ENCODE measurements at regions not wholly inside any gene's neighbourhood (a gene's known extent, or its start where the extent isn't known, plus 50 kb on each side); places are given as distances from the start of the nearest gene placed in this dataset.
A peak's percentile ranks its signal among the peaks of the same experiment; 100 is the strongest.

DNA sequence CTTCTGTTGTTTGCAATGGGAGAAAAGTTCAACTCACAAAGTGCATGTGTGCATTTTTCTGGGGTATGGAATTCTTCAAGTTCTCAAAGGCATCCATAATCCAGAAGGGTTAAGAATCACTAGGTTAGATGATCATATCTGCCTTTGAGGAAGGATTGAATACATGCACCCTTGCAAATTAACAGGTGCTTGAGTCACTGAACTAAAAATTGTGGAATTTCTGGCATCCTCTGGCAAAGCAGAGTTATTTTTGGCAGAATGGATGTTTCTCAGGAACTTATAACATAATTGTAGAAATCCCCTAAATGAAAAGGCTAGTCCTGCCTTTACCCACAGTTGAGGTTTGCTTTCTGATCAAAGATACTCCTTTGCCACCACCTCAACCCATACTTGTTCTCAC is 136.5 kb upstream of the DYRK2 start:
- Histone ChIP-seq H3K9me3 (no peaks in the 10 kb centered on the region), H3K27me3 (no peaks in the 10 kb centered on the region), H3K27ac (no peak overlapping the region), H3K4me1 (peaks cover 0 to 18% (median 7%) of the 10 kb centered on the region in 4 donors), H3K36me3 (no peaks in the 10 kb centered on the region), H3K4me3 (no peak overlapping the region)
- DNase-seq (ENCODE audit: low spot score in 2 of 2), result no peak
- TF ChIP-seq POLR2A (IDR thresholded peaks at IDR 0.05), result no peak
- no peak for TF ChIP-seq EP300 (IDR thresholded peaks at IDR 0.05)
- TF ChIP-seq, protein P1, sequence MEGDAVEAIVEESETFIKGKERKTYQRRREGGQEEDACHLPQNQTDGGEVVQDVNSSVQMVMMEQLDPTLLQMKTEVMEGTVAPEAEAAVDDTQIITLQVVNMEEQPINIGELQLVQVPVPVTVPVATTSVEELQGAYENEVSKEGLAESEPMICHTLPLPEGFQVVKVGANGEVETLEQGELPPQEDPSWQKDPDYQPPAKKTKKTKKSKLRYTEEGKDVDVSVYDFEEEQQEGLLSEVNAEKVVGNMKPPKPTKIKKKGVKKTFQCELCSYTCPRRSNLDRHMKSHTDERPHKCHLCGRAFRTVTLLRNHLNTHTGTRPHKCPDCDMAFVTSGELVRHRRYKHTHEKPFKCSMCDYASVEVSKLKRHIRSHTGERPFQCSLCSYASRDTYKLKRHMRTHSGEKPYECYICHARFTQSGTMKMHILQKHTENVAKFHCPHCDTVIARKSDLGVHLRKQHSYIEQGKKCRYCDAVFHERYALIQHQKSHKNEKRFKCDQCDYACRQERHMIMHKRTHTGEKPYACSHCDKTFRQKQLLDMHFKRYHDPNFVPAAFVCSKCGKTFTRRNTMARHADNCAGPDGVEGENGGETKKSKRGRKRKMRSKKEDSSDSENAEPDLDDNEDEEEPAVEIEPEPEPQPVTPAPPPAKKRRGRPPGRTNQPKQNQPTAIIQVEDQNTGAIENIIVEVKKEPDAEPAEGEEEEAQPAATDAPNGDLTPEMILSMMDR (IDR thresholded peaks at IDR 0.05), result no peak

DNA sequence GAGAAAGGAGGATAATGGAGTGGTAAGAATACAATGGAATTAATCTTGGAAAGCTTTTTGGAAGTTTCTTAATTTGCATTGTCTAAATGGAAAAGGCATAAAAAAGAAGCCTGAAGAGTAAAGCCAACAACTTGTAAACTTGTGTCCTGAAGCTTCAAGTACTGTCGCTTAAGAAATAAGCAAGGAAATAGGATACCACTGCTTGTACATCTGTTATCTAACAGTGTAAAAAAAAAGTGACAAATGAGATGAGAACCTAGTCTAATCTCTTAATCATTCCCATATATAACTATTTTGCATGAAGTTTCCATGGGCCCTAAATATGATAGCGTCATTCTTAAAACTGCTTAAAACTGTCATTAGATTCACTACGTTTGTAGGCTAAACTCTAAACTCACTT is 134.0 kb upstream of the DYRK2 start:
- no peaks in the 10 kb centered on the region for H3K9me3 ChIP-seq
- no peak for DNase-seq (ENCODE audit: low spot score in 2 of 2)
- TF ChIP-seq EP300 (IDR thresholded peaks at IDR 0.05), result no peak
- TF ChIP-seq, protein P1 (IDR thresholded peaks at IDR 0.05), result no peak
- TF ChIP-seq POLR2A (IDR thresholded peaks at IDR 0.05), result no peak
- no peak overlapping the region for H3K4me3 ChIP-seq
- WGBS, 2 donors, result 85 to 89% methylated on average over 3 of the region's 3 CpGs
- no peaks in the 10 kb centered on the region for H3K27me3 ChIP-seq
- no peaks in the 10 kb centered on the region for H3K36me3 ChIP-seq
- peaks cover 0 to 24% (median 7%) of the 10 kb centered on the region in 4 donors for H3K4me1 ChIP-seq
- H3K27ac ChIP-seq, result no peak overlapping the region

DNA sequence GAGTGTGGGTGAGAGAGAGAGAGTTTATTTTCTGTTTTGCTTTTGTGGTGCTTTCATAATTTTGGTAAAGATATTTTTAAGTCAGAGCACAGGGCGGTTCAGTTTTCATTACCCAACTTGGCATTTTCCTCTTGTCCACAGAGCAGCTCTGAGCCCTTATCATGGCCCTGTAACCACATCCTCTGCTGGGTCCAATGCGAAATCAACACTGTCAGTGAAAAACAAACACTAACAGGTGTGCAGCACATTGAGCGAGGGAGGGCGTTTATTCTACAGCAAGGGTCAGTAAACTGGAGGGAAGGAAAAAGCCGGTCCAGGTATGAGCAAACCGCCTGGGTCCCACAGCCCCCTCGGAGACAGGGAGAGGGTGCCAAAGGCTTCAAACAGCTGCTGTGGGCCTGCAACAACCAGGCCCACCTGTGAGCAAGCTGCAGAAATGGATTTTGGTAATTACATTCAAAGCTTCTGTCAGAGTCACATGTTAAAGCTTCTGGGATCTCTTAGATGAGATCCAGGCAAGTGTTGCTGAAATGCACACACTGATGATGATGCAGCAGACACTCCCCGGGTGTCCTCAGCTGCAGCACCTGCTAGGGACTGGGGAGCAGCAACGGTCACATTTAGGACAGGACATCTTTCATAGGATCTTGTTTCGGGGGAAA is 132.7 kb upstream of the DYRK2 start:
- Histone ChIP-seq H3K9me3 (no peaks in the 10 kb centered on the region), H3K4me3 (no peak overlapping the region), H3K4me1 (peaks cover 0 to 24% (median 7%) of the 10 kb centered on the region in 4 donors), H3K27me3 (no peaks in the 10 kb centered on the region), H3K27ac (no peak overlapping the region), H3K36me3 (no peaks in the 10 kb centered on the region)
- WGBS, 2 donors, result 49 to 72% methylated on average over 10 of the region's 10 CpGs
- TF ChIP-seq EP300 (IDR thresholded peaks at IDR 0.05) (no peak), POLR2A (IDR thresholded peaks at IDR 0.05) (no peak)
- TF ChIP-seq, protein P1 (IDR thresholded peaks at IDR 0.05), result no peak
- no peak for DNase-seq (ENCODE audit: low spot score in 2 of 2)

DNA sequence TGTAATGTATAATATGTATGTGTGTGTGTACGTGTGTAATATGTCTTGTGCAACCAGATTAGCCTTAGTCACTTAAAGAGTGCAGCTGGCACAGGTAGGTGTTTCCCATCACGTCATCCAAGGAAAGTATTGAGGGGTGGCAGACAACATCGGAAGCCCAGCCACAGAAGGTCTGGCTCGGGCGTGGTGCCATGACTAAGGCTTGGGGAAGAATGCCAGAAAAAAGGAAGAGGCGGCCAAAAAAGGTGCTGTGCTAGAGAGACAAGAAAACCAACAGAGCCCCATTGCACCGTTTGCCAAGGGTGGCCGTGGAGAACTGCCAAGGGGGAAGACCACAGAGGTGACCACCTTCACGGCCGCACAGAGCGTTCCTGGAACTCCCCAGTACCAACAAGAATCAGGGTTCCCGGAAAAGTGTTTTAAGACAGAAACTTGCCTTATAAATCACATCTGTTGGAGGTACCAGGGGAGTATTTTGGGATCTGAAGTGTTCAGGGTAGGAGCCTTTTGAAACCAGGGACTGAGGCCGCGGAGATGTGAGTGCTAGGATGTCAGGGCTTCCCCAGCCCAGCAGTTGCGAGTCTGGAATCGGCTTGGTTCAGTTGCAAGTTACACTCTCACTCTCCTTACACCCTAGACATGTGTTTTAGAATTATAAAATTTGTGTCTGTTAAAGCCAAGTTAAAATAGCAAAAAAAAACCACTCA is 131.2 kb upstream of the DYRK2 start:
- Histone ChIP-seq H3K27me3 (no peaks in the 10 kb centered on the region), H3K4me3 (no peak overlapping the region), H3K9me3 (no peaks in the 10 kb centered on the region), H3K4me1 (peaks cover 0 to 18% (median 7%) of the 10 kb centered on the region in 4 donors), H3K36me3 (no peaks in the 10 kb centered on the region), H3K27ac (no peak overlapping the region)
- WGBS, 2 donors, result 55 to 64% methylated on average over 16 of the region's 16 CpGs
- DNase-seq (ENCODE audit: low spot score in 2 of 2), result peak; percentile 32 to 33
- TF ChIP-seq EP300 (IDR thresholded peaks at IDR 0.05), result no peak

DNA sequence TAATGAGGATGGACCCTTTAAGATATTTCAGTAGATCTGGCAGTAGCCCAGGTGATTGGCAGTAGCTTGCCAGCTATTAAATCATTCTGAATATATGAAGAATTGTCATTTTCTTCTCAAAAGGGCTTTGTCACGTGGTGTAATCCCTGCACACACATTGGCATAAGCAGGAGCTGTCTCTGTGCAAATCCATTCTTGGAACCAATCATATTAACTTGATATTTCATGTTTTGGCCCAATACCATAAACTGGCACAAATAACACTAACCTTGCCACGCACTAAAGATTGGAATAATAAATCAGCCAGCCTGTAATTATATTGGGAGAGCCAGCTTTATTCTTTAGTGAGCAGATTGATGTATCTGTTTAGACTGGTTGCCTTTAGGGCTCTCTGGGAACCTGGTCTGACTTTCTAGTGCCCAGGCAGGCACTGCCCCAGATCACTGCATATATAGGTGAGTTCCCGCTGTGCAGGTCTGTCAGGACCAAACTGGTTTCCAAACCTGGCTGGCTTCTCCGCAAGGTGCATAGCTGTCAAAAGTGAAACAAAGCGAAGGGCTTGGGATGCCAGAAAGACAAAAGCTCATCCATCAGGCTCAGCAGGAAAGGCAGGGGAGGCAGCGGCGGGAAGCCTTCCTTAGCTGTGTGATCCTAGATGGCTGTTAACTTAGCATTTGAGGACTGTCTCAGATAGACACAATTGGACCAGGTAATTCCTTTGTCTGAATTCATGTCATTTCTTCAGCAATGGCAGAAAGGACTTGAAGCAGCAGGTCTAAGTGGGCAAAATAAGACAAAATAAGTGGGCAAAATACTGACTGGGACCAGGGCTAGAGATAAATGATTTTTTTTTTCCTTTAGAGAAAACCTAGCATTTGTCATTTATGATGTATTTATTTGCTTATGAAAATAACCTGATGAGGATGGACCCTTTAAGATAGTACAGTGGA is 128.8 kb upstream of the DYRK2 start:
- TF ChIP-seq EP300 (IDR thresholded peaks at IDR 0.05), result no peak
- TF ChIP-seq, protein P1 (IDR thresholded peaks at IDR 0.05), result no peak
- no peak for TF ChIP-seq POLR2A (IDR thresholded peaks at IDR 0.05)
- Histone ChIP-seq H3K27me3 (no peaks in the 10 kb centered on the region), H3K9me3 (no peaks in the 10 kb centered on the region), H3K36me3 (no peaks in the 10 kb centered on the region), H3K4me3 (no peak overlapping the region), H3K4me1 (peaks cover 0 to 18% (median 7%) of the 10 kb centered on the region in 4 donors), H3K27ac (no peak overlapping the region)
- 75 to 76% methylated on average over 7 of the region's 7 CpGs for WGBS, 2 donors
- no peak for DNase-seq (ENCODE audit: low spot score in 2 of 2)

Data from tibial nerve (tissue), 4 donors.